HepG2 (cell line): ENCODE measurements at regions not wholly inside any gene's neighbourhood (a gene's known extent, or its start where the extent isn't known, plus 50 kb on each side); places are given as distances from the start of the nearest gene placed in this dataset.

Source experiments
- ATAC-seq: fragments of 200-7000 bp; cut with Tn5 transposase; 3 replicates; pipeline ENCODE4 v1.9.1; 2020; ENCODE audit warnings: mild to moderate bottlenecking, moderate library complexity
- BruUV-seq: library from RNA; stranded (reverse); fragments of 400-500 nt; replicated peaks from 2 replicates; lab custom pipeline; 2021; lab: Mats Ljungman, UMichigan
- CTCF ChIA-PET: fragments of 300-600 bp; formaldehyde crosslinking; extraction: SDS; loops from one replicate; lab custom pipeline; 2021; ENCODE audit warnings: low total read pairs, inconsistent platforms, low intra/inter-chr PET ratio; lab: Yijun Ruan, JAX
- POLR2A ChIA-PET: fragments of 350-600 bp; sonication (Branson Sonifier 250); formaldehyde crosslinking; loops from one replicate; lab custom pipeline; 2020; ENCODE audit warnings: antibody characterized with exemption, inconsistent platforms; lab: Yijun Ruan, JAX
- DNase-seq: peaks from one replicate; pipeline ENCODE4 v3.0.0-alpha.2; 2015; ENCODE audit warnings: low spot score
- FAIRE-seq: peaks from 3 replicates; lab custom pipeline; 2011; peaks lifted over from hg19 to GRCh38; lab: Jason Lieb, UNC
- H2AFZ ChIP-seq: one replicate; pipeline ENCODE4 v1.6.1; 2011; ENCODE audit warnings: low read length, inconsistent platforms
- H3K27ac ChIP-seq: fragments of 300-600 bp; 3 replicates; pipeline ENCODE4 v1.8.0; 2011; ENCODE audit warnings: mixed run types, mild to moderate bottlenecking, mixed read lengths, low read length, inconsistent platforms; ENCODE audit not compliant: insufficient read depth; ENCODE audit errors: extremely low read length
- H3K27me3 ChIP-seq, 2 experiments: fragments of 200-600 bp in 1 of 2; 2 replicates in 1 of 2; 3 replicates in 1 of 2; pipeline versions ENCODE4 v1.6.0 to v1.8.0; 2011; ENCODE audit warnings: low read length in 2 of 2, mild to moderate bottlenecking in 2 of 2, moderate library complexity in 2 of 2, inconsistent platforms in 1 of 2; ENCODE audit not compliant: insufficient read depth in 2 of 2, control insufficient read depth in 1 of 2
- H3K36me3 ChIP-seq, 2 experiments: fragments of 200-600 bp in 1 of 2; replicated peaks in 1 of 2; 2 replicates in 1 of 2; 3 replicates in 1 of 2; pipeline versions ENCODE4 v1.5.1 to v1.8.0; 2011; ENCODE audit warnings: low read length in 2 of 2, inconsistent platforms in 1 of 2; ENCODE audit not compliant: insufficient read depth in 2 of 2, control insufficient read depth in 1 of 2
- H3K4me1 ChIP-seq: 2 replicates; pipeline ENCODE4 v1.5.1; 2012; ENCODE audit warnings: low read length, inconsistent platforms; ENCODE audit not compliant: insufficient read depth
- H3K4me2 ChIP-seq: 2 replicates; pipeline ENCODE4 v1.6.0; 2011; ENCODE audit warnings: low read depth, low read length, inconsistent platforms
- H3K4me3 ChIP-seq, 3 experiments: fragments of 200-600 bp in 1 of 3; sonication (generic), shearing (Covaris generic) in 1 of 3; replicated peaks in 1 of 3; 2 replicates each; pipeline ENCODE4 v1.5.1; 2011 to 2016; ENCODE audit warnings: low read length in 3 of 3, inconsistent platforms in 2 of 3, low read depth in 2 of 3, mild to moderate bottlenecking in 2 of 3, control low read depth in 1 of 3, mixed read lengths in 1 of 3; ENCODE audit not compliant: insufficient read depth in 1 of 3
- H3K79me2 ChIP-seq: one replicate; pipeline ENCODE4 v1.6.1; 2011; ENCODE audit warnings: low read length, inconsistent platforms; ENCODE audit not compliant: insufficient read depth
- H3K9ac ChIP-seq: 2 replicates; pipeline ENCODE4 v1.6.0; 2011; ENCODE audit warnings: mild to moderate bottlenecking, low read depth, low read length, inconsistent platforms; ENCODE audit not compliant: insufficient read depth
- H3K9me3 ChIP-seq: 2 replicates; pipeline ENCODE4 v1.5.1; 2012; ENCODE audit warnings: mild to moderate bottlenecking, low read length
- H4K20me1 ChIP-seq: 2 replicates; pipeline ENCODE4 v1.6.0; 2011; ENCODE audit warnings: inconsistent platforms, mild to moderate bottlenecking, low read length, moderate library complexity; ENCODE audit not compliant: insufficient read depth
- EP300 ChIP-seq, 3 experiments: sonication (generic) in 1 of 3; formaldehyde crosslinking in 1 of 3; IDR thresholded peaks; 2 replicates each; pipeline versions ENCODE4 v1.5.1 to v1.6.1; 2011 to 2020; ENCODE audit warnings: low read depth in 2 of 3, low read length in 2 of 3, borderline replicate concordance in 1 of 3, improper control_type of control experiment in 1 of 3, mild to moderate bottlenecking in 1 of 3, missing genetic modification reagents in 1 of 3, moderate library complexity in 1 of 3
- HDAC6 ChIP-seq: fragments of 200-600 bp; sonication (generic); IDR thresholded peaks from 2 replicates; pipeline ENCODE4 v1.7.0; 2017; ENCODE audit warnings: mild to moderate bottlenecking, antibody characterized with exemption, low read length, low read depth
- KLF16 ChIP-seq, 2 experiments: sonication (generic) in 1 of 2; formaldehyde crosslinking in 1 of 2; IDR thresholded peaks; 2 replicates each; pipeline versions ENCODE4 v1.6.1 to v1.8.0; 2016 to 2023; ENCODE audit warnings: missing genetic modification reagents in 2 of 2, missing compliant biosample characterization in 1 of 2
- MTA3 ChIP-seq: sonication (generic); formaldehyde crosslinking; IDR thresholded peaks from 2 replicates; pipeline ENCODE4 v1.4.0; 2020; ENCODE audit warnings: missing genetic modification reagents
- RNF219 ChIP-seq: sonication (generic); formaldehyde crosslinking; IDR thresholded peaks from 2 replicates; pipeline ENCODE4 v1.5.0; 2020; ENCODE audit warnings: mild to moderate bottlenecking, missing genetic modification reagents
- SAP130 ChIP-seq: IDR thresholded peaks from 2 replicates; pipeline ENCODE4 v1.6.1; 2016; ENCODE audit warnings: low read depth
- SIX4 ChIP-seq: sonication (generic); formaldehyde crosslinking; IDR thresholded peaks from 2 replicates; pipeline ENCODE4 v1.4.0; 2020; ENCODE audit warnings: missing genetic modification reagents
- TRAFD1 ChIP-seq: sonication (generic); formaldehyde crosslinking; IDR thresholded peaks from 2 replicates; pipeline ENCODE4 v1.5.1; 2020; ENCODE audit warnings: missing genetic modification reagents, mild to moderate bottlenecking, borderline replicate concordance
- ZFP36L2 ChIP-seq: sonication (generic); formaldehyde crosslinking; IDR thresholded peaks from 2 replicates; pipeline ENCODE4 v1.4.0; 2020; ENCODE audit warnings: missing genetic modification reagents
- ZMYM4 ChIP-seq: sonication (generic); formaldehyde crosslinking; IDR thresholded peaks from 2 replicates; pipeline ENCODE4 v1.8.1; 2023; ENCODE audit warnings: mild to moderate bottlenecking, missing genetic modification reagents
- ZNF224 ChIP-seq: sonication (generic); formaldehyde crosslinking; IDR thresholded peaks from 2 replicates; pipeline ENCODE4 v1.5.0; 2020; ENCODE audit warnings: mild to moderate bottlenecking, missing genetic modification reagents
- ZNF670 ChIP-seq: sonication (generic); formaldehyde crosslinking; IDR thresholded peaks from 2 replicates; pipeline ENCODE4 v1.8.0; 2022; ENCODE audit warnings: mild to moderate bottlenecking, missing genetic modification reagents, borderline replicate concordance
- ZNF768 ChIP-seq: sonication (generic); formaldehyde crosslinking; IDR thresholded peaks from 2 replicates; pipeline ENCODE4 v1.4.0; 2020; ENCODE audit warnings: missing genetic modification reagents
- ZNF790 ChIP-seq: sonication (generic); formaldehyde crosslinking; IDR thresholded peaks from 2 replicates; pipeline ENCODE4 v1.8.0; 2022; ENCODE audit warnings: missing genetic modification reagents, mild to moderate bottlenecking, borderline replicate concordance
- ZSCAN30 ChIP-seq: sonication (generic); formaldehyde crosslinking; IDR thresholded peaks from 2 replicates; pipeline ENCODE4 v1.5.0; 2020; ENCODE audit warnings: mild to moderate bottlenecking, missing genetic modification reagents
- WGBS: methylation state at CpG from one replicate; pipeline ENCODE4 v1.1.6; 2017; ENCODE audit warnings: low lambda C conversion rate; 5-methylcytosine and 5-hydroxymethylcytosine counted together
- in situ Hi-C: cut with HindIII; loops from 2 replicates; pipeline ENCODE4 v1.10.0; 2017; ENCODE audit warnings: low pct_unique_long_range_greater_than_20kb; ENCODE audit not compliant: extremely low pct_ligation_motif_present
- intact Hi-C: fragments of 100-400 bp; cut with micrococcal nuclease; formaldehyde crosslinking; loops from one replicate; pipeline ENCODE4 v1.10.0; 2022; ENCODE audit not compliant: unreplicated experiment
- TF ChIP-seq, protein P1 (sequence below): IDR thresholded peaks from 2 replicates; pipeline ENCODE4 v1.6.1; 2016; ENCODE audit warnings: mild to moderate bottlenecking

DNA sequence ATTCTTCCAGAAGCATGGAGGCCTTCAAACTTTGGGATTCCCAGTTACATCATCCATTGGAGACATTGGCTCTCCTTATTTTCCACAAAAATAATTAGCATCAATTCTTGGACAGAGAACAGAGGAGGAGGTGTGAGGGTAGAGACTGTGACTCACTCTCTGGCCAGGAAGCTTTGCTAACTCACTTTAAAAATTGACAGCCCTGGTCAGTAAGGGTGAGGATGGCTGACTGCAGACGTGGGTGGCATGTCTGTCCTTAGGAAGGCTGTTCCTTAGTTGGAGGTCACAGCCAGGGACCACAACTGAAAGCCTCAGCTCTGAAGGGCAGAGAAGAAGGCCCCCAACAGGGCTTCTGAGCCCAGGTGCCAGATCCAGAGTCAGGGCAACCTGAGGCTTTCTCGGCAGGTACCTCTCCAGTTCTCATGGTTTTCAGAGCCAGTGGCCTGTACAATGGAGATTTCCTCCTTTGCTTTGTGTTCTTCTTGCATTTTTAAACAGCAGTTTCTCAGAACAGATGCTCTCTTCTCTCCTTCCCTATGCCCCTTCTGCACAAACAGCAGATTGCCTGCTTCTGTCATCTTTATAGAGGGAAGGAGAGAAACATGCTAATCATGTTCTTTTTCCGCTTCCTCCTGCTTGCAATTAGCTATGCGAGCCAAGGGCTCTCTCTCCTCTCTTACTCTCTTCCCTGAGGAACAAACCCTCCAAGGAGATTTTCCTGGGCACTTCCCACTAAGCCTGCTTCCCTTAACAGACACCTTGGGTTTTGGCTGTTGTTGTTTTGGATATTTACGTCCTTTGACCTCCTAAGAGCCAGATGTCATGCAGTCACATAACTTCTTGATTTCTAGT, 92.5 kb upstream of the ZNF366 start:
- in situ Hi-C loops (no loop called here), intact Hi-C loops (no loop called here)
- Histone ChIP-seq H3K9ac (no peak overlapping the region), H3K4me3 (no peak overlapping the region), H3K9me3 (peaks cover 5% of the 10 kb centered on the region; the same call in 1 of the 2 replicates), H3K36me3 (no peaks in the 10 kb centered on the region), H3K79me2 (no peaks in the 10 kb centered on the region), H3K4me2 (no peak overlapping the region), H3K27me3 (peaks cover 0 to 6% of the 10 kb centered on the region in 2 experiments; a peak in 1 of 5 replicates), H3K4me1 (peaks cover 14% of the 10 kb centered on the region; the same call in 1 of the 2 replicates), H4K20me1 (no peaks in the 10 kb centered on the region), H2AFZ (no peak overlapping the region), H3K27ac (no peak overlapping the region)
- no peak for DNase-seq
- BruUV-seq = no TSS peak
- no peak for ATAC-seq
- CTCF ChIA-PET = no interaction called here
- no peak for TF ChIP-seq ZFP36L2
- no peak for TF ChIP-seq ZNF768 (CRISPR knock-in tag)
- no peak for TF ChIP-seq KLF16 (CRISPR knock-in tag; IDR thresholded peaks at IDR 0.05)
- no peak for TF ChIP-seq ZNF670 (CRISPR knock-in tag)
- no peak for TF ChIP-seq EP300 (IDR thresholded peaks at IDR 0.05; ENCODE audit: low read depth in 2 of 2, low read length in 2 of 2)
- TF ChIP-seq EP300 (CRISPR knock-in tag; IDR thresholded peaks at IDR 0.05; ENCODE audit: borderline replicate concordance) = no peak
- TF ChIP-seq, protein P1, sequence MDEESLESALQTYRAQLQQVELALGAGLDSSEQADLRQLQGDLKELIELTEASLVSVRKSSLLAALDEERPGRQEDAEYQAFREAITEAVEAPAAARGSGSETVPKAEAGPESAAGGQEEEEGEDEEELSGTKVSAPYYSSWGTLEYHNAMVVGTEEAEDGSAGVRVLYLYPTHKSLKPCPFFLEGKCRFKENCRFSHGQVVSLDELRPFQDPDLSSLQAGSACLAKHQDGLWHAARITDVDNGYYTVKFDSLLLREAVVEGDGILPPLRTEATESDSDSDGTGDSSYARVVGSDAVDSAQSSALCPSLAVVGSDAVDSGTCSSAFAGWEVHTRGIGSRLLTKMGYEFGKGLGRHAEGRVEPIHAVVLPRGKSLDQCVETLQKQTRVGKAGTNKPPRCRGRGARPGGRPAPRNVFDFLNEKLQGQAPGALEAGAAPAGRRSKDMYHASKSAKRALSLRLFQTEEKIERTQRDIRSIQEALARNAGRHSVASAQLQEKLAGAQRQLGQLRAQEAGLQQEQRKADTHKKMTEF = no peak
- no peak for TF ChIP-seq MTA3 (CRISPR knock-in tag)
- TF ChIP-seq ZMYM4 (CRISPR knock-in tag) = no peak
- TF ChIP-seq ZSCAN30 (CRISPR knock-in tag) = no peak
- no peak for TF ChIP-seq ZNF790 (CRISPR knock-in tag)
- no peak for TF ChIP-seq SIX4 (CRISPR knock-in tag)
- TF ChIP-seq ZNF224 (CRISPR knock-in tag) = no peak
- no peak for TF ChIP-seq TRAFD1
- no peak for TF ChIP-seq RNF219 (CRISPR knock-in tag)
- no peak for TF ChIP-seq SAP130 (CRISPR knock-in tag)
- no peak for TF ChIP-seq HDAC6
- FAIRE-seq = no peak
- POLR2A ChIA-PET = no interaction called here
- WGBS = 60% methylated on average over 4 of the region's 5 CpGs
